ENCODE measurements at regions not wholly inside any gene's neighbourhood (a gene's known extent, or its start where the extent isn't known, plus 50 kb on each side); places are given as distances from the start of the nearest gene placed in this dataset.
"Not testable (repeated sequence)": the region's sequence is repeated elsewhere in the genome, so short reads cannot be mapped to it uniquely, and the experiment has no call there.

DNA sequence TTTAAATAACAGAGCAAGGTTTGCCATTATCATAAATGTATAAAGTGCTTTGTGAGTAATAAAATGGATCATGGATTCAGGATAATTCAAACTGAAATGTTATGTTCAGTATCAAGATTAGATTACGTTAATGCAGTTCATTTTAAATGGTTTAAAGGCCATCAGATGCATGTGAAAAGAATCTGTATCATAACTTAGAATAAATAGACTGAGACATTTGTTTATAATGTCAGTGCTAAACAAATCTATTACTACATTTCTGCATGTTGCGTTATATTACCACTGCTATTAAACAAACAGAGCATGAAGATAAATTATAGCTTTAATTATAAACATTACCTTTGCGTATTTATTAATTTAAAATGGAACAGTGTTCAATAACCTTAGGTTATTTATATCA, 160.2 kb downstream of the TOX3 start:
- no peak for DNase-seq

DNA sequence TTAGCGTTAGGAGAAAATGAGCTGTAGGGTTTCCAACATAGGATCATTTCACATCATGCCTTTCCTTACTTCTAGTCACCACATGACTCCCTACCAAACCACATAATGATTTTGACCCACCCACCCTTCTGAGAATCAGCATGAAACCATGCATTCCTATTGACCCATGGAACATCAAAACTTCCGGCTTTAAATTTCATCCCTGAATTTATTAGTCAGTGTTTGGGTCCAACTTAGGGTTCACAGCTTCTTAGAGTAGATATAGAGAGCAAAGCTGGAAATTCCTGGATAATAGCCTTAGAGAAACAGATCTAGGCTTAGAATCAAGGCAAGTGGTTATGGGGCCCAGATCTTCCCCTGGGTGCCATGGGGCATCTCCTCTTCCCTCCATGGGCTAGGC, 162.6 kb downstream of the TOX3 start:
- no peak for DNase-seq

DNA sequence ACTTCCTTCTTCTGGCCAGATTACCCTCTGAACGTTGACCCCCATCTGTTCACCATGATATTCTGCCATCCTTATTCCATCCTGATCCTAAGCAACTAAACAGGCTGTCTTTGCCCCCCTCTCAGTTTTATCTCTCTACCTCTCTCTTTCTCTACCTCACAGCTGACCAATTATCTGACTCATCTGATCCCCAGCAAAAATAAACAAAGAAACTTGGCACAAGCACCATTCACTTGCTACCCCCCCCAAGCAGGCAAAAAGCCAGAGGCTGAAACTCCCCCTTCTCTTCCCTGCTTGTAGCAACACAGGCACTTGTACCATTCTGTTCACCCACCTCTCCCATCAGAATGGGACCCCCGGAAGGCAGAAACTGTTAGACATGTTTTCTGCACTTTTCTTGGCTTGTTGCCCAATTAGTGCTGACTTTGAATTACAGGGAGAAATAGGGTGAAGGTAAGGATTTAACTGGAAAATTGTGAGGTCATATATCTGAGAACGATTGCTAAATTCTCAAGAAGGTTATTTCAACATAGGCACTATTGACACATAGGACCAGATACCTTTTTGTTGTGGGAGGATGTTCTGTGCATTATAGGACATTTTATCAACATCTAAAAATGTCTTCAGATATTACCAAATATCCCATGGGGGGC, 163.2 kb downstream of the TOX3 start:
- DNase-seq = no peak

DNA sequence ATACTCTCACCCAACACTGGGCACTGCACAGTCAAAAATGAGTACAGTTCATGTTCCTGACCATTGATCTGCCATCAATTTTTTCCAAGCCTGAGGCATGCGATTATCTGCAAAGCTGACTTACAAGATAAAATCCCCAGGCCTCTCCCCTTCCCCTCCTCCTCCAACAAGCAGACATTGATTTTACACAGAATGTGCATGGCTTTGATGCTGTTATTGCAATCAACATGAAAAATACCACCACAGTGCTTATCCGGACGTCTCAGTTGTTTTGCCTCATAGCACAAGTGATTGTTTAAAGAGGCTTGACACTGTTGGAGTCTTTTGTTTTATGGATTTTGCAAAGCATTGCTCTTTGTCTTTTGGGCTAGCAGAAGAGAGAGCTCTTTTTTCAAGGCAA, 163.8 kb downstream of the TOX3 start:
- DNase-seq = no peak

DNA sequence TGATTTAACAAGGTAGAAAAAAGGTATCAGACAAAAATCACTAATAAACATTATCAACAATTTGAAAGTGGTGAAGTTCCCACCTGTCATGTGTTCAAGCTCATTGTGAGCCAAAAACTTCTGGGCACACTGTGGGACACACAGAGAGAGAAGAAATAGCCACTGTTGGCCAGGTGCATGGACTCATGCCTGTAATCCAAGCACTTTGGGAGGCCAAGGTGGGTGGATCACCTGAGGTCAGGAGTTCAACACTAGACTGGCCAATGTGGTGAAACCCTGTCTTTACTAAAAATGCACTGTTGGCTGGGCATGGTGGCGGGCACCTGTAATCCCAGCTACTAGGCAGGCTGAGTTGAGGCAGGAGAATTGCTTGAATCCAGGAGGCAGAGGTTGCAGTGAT, 167.4 kb downstream of the TOX3 start:
- no peak for DNase-seq

DNA sequence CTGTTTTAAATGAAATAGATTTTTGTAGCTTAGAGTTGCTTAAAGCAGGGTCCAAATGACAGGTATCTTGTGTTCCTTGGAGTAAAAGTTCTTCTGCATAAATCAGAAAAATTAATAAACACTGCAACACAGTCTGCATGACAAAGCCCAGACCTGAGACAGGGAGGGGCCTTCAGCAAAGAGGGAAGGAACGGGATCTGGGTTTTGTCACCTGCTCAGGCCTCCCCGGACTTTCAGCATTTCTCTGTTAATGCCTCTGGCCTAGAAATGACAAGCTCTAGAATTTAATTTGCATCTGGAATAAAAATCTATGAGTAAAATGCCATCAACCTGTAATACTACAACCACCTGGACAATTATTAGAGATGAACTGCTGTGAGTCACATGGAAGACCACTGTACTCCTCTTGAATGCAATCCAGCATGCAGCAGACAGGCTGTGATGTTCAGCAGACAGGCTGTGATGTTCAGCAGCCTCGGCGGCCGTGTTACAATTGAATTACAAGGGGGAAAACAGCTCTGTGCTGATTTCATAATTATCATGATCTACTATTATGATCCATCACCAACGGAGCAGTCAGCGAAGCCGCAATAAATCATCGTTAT, 170.2 kb downstream of the TOX3 start:
- no peak for DNase-seq

DNA sequence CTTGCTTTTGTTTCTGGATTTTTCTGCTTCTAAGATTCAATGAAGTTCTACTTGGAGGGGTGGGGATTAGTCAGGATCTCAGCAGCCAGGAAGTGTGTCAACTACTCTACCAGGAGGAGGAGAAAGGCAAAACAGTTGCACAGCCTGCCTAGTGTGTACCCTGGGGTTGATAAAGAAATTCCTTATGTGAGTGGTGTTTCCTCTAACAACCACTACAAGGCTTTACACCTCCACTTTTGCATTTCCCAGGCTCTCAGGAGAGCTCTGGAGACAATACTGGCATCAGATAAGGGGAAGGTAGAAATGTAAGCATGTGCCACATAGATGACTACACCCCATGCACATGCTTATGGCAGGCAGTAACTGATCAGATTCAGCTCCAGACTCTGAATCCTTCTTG, 174.6 kb downstream of the TOX3 start:
- no peak for DNase-seq

DNA sequence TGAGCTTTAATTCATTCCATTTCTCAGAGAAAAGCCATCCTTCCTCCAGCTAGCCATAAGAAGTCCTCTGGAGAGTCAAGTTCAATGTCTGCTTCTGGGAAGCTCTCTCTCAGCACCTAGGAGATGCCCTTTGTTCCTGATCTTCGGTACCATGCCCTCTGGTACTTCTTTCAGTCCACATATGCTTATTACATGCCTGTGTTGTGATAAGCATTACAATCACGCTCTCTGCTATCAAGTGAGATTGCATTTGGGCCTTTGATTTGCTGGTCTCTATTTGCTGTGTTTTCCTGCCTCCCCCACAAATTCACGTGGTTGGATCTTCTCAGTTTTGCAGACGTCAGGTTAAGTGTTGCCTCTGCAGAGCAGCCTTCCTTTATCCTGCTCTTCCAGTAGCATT, 178.1 kb downstream of the TOX3 start:
- no peak for DNase-seq

DNA sequence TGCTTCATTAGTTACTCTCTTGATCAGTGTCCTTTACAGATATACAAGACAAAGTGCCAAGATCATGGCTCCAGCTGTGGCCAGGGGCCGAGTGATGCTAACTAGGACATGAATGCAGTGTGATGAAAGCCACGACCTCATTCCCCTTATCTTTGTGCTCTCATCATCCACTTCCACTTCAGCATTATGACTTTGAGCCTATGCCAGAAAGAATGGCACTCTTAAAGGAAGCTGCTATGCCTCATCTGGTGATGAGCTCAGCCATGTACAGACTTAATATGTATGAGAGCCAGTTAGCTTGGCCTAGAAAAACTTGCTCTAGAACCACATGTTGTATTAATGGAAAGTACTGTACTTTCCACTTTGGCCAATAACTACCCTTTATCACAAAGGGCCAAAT, 179.1 kb downstream of the TOX3 start:
- no peak for DNase-seq

DNA sequence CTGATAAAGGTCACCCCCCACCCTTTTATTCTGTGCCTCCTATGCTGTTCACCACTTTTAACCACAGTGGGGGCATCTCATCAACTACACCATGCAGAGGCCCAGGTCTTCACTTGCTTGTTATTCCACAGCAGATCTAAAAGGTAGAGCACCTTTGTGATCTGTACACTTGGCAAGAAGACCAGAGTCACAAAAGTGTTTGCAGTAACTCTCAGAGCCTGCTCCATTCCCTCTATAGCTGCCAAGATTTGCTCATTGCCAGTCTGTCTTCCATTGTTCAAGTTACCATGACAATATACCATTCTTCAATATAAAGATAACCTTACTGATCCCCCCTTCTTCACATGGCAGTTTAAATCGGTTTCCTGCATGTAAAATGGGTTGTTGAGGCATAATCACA, 180.0 kb downstream of the TOX3 start:
- no peak for DNase-seq

DNA sequence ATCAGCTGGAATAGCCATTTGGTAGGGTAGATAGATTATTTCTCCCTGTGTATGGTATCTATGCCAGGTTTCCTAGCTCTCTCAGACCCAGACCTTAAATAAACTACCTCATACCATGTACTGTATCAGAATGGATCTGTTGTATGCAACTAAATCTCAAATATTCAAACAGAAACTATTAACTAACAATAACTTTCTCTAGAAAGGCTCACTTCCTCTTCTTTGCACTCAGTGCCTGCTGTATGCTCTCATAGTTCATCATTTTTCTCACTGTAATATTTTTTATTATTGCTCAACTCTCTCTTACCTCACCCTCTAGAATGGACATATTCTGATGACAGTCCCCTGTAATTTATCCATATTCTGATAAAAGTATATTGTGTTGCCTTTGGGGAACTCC, 182.4 kb downstream of the TOX3 start:
- DNase-seq = no peak

DNA sequence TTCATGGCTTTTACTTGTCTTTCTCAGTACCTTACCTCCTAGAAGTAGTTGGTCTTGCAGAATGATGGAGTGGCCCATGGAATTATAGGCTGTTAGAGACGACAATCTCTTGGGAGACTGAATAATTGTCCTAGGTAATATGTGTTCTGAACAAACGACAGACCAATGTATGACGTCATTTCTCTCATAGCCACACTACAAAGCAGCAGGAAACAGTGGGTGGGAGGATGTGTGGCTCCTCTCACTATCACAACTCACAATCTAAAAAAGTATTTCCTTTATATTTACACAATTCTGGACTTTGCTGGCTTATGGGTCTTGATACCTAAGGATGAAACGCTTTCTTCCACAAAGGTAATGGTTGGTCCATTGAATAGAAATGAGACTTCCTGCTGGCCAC, 183.9 kb downstream of the TOX3 start:
- DNase-seq = no peak

DNA sequence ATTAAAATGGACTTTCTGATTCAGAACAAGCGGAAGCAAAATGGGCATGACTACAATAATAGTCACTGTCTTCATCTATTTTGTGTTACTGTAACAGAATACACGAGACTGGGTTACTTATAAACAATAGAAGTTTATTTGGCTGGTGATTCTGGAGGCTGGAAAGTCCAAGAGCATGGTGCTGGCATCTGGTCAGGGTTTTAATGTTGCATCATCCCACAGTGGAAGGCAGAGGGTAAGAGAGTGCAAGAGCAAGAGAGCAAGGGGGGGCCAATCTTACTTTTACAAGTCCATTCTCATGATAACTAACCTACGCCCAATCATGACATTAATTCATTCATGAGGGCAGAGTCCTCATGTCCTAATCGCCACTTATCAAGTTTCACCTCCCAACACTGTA, 189.2 kb downstream of the TOX3 start:
- no peak for DNase-seq

DNA sequence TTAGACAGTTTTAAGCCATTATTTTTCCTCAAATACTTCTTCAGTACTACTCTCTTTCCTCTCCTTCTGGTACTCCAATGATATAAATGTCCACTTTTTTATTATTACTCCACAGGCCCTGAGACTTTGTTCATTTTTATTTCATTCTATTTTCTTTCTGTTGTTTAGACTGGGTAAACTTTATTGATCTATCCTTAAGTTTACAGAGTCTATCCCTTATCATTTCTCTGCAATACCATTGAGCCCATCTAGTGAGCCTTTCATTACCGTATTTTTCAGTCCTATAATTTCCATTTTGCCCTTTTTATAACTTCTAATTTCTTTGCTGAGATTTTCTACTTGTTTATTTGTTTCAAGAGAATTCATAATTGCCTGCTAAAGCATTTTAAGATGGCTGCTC, 193.7 kb downstream of the TOX3 start:
- DNase-seq = no peak

DNA sequence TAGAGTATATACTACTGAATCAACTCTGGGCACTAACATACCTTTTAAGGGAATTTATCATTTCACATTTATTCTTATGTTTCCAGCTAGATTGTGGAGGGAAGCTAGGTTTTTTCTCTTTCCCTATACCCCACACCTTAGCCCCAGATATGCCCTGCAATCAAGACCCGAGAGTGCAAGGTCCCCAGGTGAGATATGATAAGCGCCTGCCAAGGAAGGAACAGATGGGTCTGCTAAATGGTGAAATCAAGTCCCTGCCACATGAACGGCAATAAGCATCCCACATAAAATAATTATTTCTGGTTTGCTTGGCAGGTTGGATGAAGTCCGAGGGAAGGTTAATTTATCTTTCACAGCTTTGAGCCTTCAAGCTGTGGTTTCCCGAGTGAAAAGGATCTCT, 195.5 kb downstream of the TOX3 start:
- DNase-seq = no peak

DNA sequence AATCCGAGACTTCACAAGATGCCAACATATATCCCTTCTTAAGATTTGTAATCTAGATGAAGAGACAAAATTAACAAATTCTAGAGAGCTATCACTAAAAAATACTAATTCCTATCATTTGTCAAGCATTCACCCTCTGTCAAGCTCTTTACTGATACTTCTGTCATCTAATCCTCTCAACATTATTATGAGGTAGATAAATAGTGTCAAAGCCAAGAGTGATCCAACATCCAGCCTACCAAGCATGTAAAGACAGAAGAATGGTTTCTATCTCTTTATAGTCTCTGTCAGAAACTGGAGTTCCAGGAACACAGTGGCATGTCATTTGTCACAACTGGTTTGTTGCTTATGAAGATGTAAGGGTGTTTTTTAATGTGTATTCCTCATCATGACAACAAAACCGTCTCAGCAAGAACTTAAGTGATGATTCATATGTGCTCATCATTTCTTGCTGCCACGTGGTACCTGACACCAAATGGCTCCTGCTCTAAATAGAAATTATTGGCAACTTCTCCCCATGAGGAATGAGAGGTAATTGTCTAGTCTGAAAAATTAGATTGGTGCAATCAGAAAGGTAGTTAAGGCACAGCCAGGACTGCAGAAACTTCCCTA, 196.8 kb downstream of the TOX3 start:
- no peak for DNase-seq

DNA sequence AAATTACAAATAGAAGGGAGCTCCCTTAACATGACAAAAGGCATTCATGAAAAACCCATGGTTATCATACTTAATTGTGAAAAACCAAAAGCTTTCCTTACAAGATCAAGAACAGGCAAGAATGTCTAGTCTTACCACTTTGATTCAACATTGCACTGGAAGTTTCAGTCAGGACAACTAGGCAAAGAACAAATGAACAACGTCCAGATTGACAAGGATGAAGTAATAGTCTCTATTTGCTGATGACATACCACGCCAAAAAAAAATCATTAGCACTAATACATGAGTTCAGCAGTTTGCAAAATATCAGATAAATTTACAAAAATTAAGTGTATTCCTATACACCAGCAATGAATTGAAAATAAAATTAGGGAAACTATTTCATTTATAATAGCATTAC, 200.2 kb downstream of the TOX3 start:
- DNase-seq = no peak

DNA sequence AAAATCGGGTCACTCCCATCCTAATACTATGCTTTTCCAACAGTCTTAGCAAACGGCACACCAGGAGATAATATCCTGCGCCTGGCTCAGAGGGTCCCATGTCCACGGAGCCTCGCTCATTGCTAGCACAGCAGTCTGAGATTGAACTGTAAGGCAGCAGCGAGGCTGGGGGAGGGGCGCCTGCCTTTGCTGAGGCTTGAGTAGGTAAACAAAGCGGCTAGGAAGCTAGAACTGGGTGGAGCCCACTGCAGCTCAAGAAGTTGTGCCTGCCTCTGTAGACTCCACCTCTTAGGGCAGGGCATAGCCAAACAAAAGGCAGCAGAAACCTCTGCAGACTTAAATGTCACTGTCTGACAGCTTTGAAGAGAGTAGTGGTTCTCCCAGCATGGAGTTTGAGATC, 213.3 kb downstream of the TOX3 start:
- DNase-seq = not testable (repeated sequence)

DNA sequence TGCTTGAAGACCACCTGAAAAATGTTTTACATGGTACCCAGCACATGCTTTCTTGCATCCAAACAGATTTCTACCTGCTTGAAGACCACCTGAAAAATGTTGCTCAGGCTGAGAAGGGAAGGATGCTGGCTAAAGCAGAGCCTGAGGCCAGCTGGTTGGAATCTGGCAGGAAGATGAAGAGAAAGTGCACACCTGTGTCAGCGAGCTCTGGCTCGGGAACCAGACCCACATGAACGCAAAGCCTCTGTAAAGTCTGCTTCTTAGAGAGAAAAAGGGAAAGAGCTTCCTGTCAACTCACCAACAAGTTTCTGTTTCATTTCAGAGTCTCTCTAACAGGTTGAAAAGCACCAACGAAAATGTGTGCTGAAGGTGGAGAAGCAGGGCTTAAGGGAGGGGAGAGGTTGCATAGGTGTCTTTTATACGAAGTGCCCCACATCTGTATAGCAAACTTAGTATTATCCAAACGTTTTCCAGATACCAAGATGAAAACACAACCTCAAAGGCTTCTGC, 226.0 kb downstream of the TOX3 start:
- no peak for DNase-seq

DNA sequence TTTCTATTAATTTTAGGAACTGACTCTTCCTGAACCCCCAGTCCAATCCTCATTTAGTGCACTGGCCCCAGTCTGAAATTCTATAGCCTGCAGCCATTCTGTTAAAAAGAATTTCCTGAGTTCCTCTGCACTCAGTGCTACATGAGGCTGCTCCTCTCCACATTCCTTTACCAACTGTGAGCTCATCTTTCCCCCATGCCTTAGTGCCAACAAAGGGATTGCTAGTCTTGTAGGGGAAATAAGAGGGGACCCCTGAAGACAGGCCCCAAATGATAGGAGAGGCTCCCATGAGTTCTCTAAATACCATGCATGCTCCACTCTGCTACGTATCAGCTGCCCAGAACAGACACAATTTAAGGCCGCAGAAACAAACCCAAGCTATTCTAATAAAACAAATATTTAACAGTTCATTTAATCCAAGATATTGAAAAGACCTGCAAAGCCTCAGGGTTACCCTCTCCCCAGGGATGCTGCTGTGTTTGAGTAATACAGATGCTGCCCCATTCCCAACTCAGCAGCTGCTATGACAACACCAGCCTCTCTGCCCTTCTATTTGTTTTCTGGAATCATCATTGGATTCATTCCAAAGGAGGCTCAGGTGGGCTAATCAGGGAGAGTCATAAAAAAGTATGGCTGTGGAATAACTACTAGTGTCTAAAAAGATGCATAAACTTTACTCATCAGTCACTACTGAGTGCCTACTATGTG, 228.5 kb downstream of the TOX3 start:
- DNase-seq = no peak

DNA sequence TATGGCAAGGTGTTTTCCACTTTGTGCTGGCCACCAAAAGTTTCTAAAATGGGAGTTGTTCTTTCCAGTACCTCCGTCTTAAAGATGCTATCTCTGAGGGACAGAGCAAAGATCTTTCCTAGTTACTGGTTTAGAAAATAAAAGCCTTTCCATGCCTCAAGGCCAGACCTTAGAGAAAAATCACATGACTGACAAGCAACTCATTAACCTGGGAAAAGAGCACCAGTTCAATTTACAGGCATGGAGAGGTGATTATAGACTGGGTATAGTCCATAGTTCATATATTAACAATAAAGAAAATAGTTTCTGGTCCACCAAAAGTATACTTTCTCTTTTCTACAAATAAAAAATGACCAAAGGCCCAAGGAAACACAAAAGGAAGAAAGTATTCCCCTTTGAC, 230.7 kb downstream of the TOX3 start:
- no peak for DNase-seq

DNA sequence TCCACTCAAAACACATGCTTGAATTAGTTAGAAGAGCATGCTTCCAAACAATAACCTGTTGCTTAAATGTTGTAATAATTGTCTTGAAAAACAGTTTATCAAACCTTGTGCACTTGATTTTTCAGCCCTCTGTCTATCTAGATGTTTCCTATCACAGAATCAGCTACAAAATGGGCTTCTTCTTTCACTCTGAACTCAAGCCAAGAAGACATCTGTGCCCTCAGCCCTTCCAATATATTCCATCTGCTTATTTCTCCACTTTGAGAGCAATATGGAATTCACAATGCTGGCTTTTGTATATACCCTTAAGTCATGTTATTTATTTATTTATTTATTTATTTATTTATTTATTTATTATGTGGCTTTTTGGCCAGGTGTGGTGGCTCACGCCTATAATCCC, 234.2 kb downstream of the TOX3 start:
- DNase-seq = no peak

DNA sequence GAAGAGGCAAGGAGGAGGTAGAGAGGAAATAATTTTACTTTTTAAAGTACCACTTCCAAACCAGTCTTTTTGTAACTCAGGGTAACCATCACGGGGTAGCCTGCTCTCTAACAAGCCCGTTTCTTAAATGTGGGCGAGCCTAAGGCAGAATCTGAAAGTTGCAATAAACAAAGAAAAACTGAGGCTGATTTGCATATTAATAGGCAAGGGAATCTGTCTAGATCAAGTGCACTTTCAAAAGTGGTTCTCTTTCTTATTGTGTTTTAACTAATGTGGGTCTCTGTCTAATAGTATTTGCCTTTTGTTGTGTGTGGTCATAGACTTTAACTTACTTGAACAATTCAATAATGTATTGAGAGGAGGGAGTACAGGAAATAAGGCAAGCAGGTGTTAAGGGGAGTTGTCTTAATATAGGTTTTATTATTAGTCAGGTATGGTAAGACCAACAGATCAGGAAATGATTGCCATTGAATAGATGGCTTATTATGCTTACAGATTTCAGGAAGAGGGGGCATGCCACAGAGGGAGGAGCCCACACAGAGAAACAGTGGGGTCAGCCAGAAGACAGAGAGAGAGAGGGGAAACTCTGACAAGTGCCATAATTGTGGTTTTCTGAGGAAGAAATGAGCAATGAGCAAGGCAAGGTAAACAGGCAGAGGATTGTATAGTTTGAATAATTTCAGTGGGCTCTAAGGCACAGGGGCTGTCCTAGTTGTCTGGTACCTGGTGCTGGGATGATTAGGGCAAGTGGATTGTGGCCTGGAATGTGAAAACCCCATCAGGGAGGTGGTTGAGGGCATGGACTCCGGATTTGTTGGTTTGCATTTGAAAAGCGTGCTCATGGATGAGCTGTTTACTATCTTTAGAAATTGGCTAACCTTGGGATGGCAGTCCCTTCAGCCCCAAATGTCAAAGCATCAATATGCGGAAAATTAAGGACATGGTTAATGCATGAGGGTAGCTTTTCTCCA, 237.2 kb downstream of the TOX3 start:
- no peak for DNase-seq
